ENCODE measurements at regions not wholly inside any gene's neighbourhood (a gene's known extent, or its start where the extent isn't known, plus 50 kb on each side); places are given as distances from the start of the nearest gene placed in this dataset.

GRCh38 chr5:27962198-27962597, 923.8 kb upstream of the CDH9 start:
- H3K4me3 ChIP-seq (ENCODE audit: low read length) = no peak overlapping the region
- peak; percentile 47 for DNase-seq (ENCODE audit: low read depth)
- no peak for TF ChIP-seq CTCF (IDR thresholded peaks at IDR 0.05; ENCODE audit: insufficient read depth, low read depth, low read length, missing control alignments)

- TF ChIP-seq CTCF (IDR thresholded peaks at IDR 0.05; ENCODE audit: insufficient read depth, low read depth, low read length, missing control alignments) = no peak
- no peak overlapping the region for H3K4me3 ChIP-seq (ENCODE audit: low read length)
- no peak for DNase-seq (ENCODE audit: low read depth)
Observed at GRCh38 chr5:27947088-27947487, 908.7 kb upstream of the CDH9 start.

GRCh38 chr5:27944471-27944870, 906.1 kb upstream of the CDH9 start:
- no peak overlapping the region for H3K4me3 ChIP-seq (ENCODE audit: low read length)
- no peak for DNase-seq (ENCODE audit: low read depth)
- no peak for TF ChIP-seq CTCF (IDR thresholded peaks at IDR 0.05; ENCODE audit: insufficient read depth, low read depth, low read length, missing control alignments)

GRCh38 chr5:27938989-27939388, 900.6 kb upstream of the CDH9 start:
- no peak overlapping the region for H3K4me3 ChIP-seq (ENCODE audit: low read length)
- no peak for DNase-seq (ENCODE audit: low read depth)
- no peak for TF ChIP-seq CTCF (IDR thresholded peaks at IDR 0.05; ENCODE audit: insufficient read depth, low read depth, low read length, missing control alignments)

- no peak for DNase-seq (ENCODE audit: low read depth)
- TF ChIP-seq CTCF (IDR thresholded peaks at IDR 0.05; ENCODE audit: insufficient read depth, low read depth, low read length, missing control alignments) = no peak
- H3K4me3 ChIP-seq (ENCODE audit: low read length) = no peak overlapping the region
Observed at GRCh38 chr5:27928060-27928459, 889.7 kb upstream of the CDH9 start.

GRCh38 chr5:27911216-27911615, 872.8 kb upstream of the CDH9 start:
- H3K4me3 ChIP-seq (ENCODE audit: low read length) = no peak overlapping the region
- peak; percentile 64 for DNase-seq (ENCODE audit: low read depth)
- no peak for TF ChIP-seq CTCF (IDR thresholded peaks at IDR 0.05; ENCODE audit: insufficient read depth, low read depth, low read length, missing control alignments)

- no peak for TF ChIP-seq CTCF (IDR thresholded peaks at IDR 0.05; ENCODE audit: insufficient read depth, low read depth, low read length, missing control alignments)
- H3K4me3 ChIP-seq (ENCODE audit: low read length) = no peak overlapping the region
- peak; percentile 67 for DNase-seq (ENCODE audit: low read depth)
Observed at GRCh38 chr5:27908341-27908740, 870.0 kb upstream of the CDH9 start.

Measured in epithelial cell of esophagus (primary cell).